Fibroblast of pulmonary artery (primary cell): ENCODE measurements at regions not wholly inside any gene's neighbourhood (a gene's known extent, or its start where the extent isn't known, plus 50 kb on each side); places are given as distances from the start of the nearest gene placed in this dataset.

Experiments used
- DNase-seq: peaks from one replicate; pipeline ENCODE4 v3.0.0-alpha.2; 2010; ENCODE audit warnings: low read depth
- H3K4me3 ChIP-seq: replicated peaks from 2 replicates; pipeline ENCODE4 v1.5.1; 2011; ENCODE audit warnings: low read depth, mild to moderate bottlenecking, control low read depth, low read length, moderate library complexity
- TF ChIP-seq, protein P1 (sequence below): IDR thresholded peaks from 2 replicates; pipeline ENCODE4 v1.5.1; 2011; ENCODE audit warnings: mild to moderate bottlenecking, control low read depth, low read length, inconsistent platforms; ENCODE audit errors: missing control alignments

DNA sequence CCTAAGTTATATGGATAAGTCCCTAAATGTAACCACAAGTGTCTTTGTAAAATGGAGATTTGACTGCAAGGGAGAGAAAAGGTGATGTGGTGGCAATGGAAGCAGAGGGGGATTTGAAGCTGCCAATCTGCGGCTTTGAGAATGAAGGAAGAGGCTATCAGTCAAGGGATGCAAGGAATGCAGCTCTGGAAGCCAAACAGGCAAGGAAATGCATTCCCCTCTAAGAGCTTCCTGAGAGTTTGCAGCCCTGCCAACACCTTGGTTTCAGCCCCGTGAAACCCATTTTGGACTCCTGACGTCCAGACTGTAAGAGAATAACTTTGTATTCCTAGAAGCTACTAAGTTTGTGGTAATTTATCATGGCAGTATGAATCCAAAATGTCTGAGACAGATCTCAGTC lies 167.3 kb upstream of the MPHOSPH6 start:
- TF ChIP-seq, protein P1, sequence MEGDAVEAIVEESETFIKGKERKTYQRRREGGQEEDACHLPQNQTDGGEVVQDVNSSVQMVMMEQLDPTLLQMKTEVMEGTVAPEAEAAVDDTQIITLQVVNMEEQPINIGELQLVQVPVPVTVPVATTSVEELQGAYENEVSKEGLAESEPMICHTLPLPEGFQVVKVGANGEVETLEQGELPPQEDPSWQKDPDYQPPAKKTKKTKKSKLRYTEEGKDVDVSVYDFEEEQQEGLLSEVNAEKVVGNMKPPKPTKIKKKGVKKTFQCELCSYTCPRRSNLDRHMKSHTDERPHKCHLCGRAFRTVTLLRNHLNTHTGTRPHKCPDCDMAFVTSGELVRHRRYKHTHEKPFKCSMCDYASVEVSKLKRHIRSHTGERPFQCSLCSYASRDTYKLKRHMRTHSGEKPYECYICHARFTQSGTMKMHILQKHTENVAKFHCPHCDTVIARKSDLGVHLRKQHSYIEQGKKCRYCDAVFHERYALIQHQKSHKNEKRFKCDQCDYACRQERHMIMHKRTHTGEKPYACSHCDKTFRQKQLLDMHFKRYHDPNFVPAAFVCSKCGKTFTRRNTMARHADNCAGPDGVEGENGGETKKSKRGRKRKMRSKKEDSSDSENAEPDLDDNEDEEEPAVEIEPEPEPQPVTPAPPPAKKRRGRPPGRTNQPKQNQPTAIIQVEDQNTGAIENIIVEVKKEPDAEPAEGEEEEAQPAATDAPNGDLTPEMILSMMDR: no peak
- H3K4me3 ChIP-seq: no peak overlapping the region
- no peak for DNase-seq

DNA sequence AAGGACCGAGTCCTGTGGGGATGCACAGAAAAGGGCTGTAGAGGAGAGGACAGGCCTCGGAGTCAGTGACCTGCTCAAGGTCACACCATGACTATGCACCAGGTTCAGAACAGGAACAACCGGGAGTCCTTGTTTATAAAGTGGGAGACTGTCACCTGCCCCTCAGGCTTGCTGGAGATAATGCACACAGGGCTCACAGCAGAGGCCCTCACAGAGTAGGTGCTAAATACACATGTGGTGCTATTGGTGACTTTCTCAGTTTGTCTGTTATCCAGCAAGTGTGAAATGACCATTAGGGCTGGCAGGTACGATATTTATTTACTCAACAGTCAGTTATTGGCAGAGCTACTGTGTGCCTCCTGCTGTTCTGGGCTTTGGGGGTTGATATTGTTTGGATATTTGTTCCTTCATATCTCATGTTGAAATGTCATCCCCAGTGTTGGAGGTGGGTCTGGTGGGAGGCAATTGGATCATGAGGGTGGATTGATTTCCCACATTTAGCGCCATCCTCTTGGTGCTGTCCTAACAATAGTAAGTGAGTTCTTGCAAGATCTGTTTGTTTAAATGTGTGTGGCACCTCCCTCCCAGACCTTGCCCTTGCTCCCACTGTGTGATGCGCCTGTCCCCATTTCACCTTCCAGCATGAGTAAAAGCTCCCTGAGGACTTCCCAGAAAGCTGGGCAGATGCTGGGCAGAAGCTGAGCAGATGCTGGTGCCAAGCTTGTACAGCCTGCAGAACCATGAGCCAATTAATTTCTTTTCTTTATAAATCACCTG lies 162.1 kb upstream of the MPHOSPH6 start:
- TF ChIP-seq, protein P1: no peak
- DNase-seq: no peak
- no peak overlapping the region for H3K4me3 ChIP-seq

DNA sequence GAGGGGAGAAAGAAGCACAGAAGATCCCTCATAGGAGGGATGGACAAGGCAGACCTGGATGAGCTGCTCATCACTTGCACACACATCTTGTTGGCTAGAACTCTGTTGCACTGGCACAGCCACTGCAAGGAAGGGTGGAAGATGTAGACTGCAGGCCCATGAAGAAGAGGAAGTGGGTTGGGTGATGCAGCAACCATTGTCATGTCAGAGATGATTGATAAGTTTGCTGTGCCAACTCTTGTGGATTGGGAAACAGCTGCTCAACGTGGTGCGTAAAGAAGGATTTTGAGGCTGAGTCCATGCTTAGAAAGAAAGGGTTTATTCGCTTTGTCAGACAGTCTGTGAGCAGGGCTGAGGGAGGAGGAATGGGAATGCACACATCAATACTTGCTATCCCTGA lies 161.4 kb upstream of the MPHOSPH6 start:
- H3K4me3 ChIP-seq: no peak overlapping the region
- DNase-seq: no peak

DNA sequence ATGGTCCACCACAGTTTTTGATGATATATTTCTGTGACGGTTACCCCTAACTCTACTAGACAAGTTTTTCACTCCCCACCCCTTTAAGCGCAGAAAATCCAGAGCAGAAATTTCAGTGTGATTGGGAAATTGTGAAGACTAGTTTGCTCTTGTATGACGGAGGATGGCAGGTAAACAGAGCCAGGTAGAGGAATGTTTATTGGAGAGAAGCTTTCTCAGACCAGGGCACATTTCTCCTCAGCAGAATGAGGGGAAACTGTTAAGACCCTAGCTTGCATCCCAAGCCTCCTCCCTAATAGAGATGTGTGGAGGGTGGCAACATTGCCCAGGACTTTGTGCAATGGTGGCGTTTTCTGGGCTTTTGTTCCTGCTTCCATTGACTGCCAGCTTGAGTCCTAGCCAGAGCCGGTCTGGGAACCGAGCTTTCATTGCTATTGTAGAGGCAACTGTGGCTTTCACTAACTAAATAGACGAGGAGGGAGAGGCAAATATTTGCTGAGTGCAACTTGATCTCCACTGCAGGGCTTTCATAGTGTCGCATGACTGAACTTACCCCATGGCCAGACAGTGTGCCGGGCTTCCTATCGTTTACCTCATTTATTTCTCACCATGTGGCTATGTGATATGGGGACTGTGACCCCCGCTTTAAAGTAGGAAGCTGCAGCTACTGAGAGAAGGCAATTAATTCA lies 159.6 kb upstream of the MPHOSPH6 start:
- TF ChIP-seq, protein P1: no peak
- DNase-seq: no peak

More for the DNA sequence above, 161.4 kb upstream of the MPHOSPH6 start:
- TF ChIP-seq, protein P1: no peak

DNA sequence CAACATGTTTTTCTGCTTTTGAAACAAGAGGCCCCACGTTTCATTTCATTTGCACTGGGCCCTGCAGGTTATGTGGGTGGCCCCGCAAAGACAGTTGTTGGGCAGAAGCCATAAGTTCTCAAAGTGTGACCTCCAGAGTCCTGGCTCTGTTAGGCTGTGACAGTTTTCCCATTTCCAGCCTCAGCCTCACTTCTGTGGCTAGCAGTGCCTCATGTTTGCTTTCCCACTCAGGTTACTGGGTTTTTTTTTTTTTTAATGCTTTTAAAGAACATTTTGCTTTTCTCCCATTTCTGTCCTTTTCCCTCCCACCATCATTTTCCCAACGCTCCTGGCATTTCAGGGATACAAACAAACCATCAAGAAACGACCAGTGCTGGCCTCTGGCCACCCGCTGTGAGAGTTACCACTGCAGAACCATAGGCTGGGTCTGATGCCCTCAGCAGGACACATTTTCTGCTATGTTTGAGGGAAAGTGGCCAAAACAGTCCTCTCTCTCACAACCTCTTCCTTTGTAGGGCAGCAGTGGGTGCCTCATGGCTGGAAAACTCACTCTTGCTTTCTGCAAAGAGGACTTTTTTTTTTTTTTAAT lies 159.0 kb upstream of the MPHOSPH6 start:
- H3K4me3 ChIP-seq: no peak overlapping the region
- TF ChIP-seq, protein P1: no peak
- DNase-seq: no peak

More for the DNA sequence above, 159.6 kb upstream of the MPHOSPH6 start:
- H3K4me3 ChIP-seq: no peak overlapping the region

DNA sequence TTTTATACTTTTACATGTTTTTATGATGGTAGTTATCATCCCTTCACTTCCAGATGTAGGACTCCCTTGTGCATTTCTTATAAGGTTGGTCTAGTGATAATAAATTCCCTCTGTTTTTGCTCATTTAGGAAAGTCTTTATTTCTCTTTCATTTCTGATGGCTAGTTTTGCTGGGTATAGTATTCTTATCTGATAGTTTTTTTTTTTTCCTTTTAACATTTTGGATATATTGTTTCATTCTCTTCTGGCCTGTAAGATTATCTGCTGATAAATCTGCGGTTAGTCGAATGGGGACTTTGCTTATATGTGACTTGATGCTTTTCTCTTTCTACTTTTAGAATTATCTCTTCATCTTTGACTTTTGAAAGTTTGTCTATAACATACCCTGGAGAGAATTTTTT lies 153.1 kb upstream of the MPHOSPH6 start:
- TF ChIP-seq, protein P1: no peak
- no peak overlapping the region for H3K4me3 ChIP-seq
- no peak for DNase-seq
